Cortex of kidney (tissue), 1 donor: ENCODE measurements at regions not wholly inside any gene's neighbourhood (a gene's known extent, or its start where the extent isn't known, plus 50 kb on each side); places are given as distances from the start of the nearest gene placed in this dataset.
"Not testable (repeated sequence)": the region's sequence is repeated elsewhere in the genome, so short reads cannot be mapped to it uniquely, and the experiment has no call there.

ENCODE experiments used
- DNase-seq: peaks from one replicate; lab custom pipeline; 2025; lab: John Stamatoyannopoulos, UW

DNA sequence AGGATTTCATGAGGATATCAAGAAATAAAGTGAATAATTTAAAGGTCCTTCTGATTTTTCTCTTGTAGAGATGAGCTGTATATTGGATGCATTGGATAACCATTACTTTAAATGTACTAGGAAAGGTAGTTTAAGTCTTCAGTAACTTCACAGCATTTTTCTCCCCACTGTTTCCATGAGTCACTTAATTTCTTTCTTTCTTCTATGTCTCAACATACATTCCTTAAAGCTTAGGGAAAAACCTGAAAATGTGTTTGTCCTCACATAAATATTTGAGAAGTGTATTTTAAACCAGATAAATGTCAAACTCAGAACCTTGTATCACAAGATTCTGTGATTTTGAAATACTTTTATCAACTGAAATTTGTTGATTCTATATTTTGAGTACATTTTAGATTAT, 1970.2 kb upstream of the FLRT2 start:
- DNase-seq, result no peak

GRCh38 chr14:83561261-83561660, 1968.7 kb upstream of the FLRT2 start:
- DNase-seq, result no peak

- no peak for DNase-seq
Measured at GRCh38 chr14:83566567-83566966, 1963.4 kb upstream of the FLRT2 start.

GRCh38 chr14:83568141-83568540, 1961.8 kb upstream of the FLRT2 start:
- DNase-seq, result no peak

- DNase-seq, result no peak
Measured at GRCh38 chr14:83575301-83575700, 1954.6 kb upstream of the FLRT2 start.

DNA sequence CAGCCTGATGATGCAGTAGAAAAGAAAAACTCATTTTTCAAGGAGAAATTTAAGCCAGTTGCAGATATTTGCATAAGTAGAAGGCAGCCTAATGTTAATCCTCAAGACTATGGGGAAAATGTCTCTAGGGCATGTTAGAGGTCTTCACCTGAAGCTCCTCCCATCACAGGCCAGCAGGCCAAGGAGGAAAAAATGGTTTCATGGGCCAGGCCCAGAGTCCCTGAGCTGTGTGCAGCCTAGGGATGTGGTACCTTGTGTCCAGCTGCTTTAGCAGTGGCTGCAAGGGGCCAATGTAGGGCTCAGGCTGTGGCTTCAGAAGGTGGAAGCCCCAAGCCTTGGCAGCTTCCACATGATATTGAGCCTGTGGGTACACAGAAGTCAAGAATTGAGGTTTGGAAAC, 1946.7 kb upstream of the FLRT2 start:
- no peak for DNase-seq

DNA sequence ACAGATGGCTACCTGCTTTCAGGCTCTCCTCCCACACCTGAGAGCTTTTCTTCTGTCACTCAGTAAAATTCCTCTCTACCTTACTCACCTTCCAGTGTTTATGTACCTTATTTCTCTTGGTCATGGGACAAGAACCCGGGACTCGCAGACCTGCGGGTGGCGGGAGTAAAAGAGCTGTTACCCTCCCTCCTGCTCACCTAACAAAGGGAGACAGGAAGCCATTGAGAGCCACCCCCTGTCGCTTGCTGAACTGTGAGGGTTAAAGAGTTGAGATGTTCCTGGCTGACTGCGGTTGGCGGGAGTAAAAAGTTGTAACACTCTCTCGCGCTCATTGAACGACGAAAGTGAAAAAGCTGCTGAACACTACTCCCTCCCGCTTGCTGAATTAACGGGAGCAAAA, 1935.1 kb upstream of the FLRT2 start:
- DNase-seq, result no peak

GRCh38 chr14:83607682-83608081, 1922.3 kb upstream of the FLRT2 start:
- DNase-seq, result no peak

GRCh38 chr14:83611491-83611890, 1918.5 kb upstream of the FLRT2 start:
- DNase-seq, result no peak

- DNase-seq, result no peak
Measured at GRCh38 chr14:83611906-83612390, 1918.0 kb upstream of the FLRT2 start.

DNA sequence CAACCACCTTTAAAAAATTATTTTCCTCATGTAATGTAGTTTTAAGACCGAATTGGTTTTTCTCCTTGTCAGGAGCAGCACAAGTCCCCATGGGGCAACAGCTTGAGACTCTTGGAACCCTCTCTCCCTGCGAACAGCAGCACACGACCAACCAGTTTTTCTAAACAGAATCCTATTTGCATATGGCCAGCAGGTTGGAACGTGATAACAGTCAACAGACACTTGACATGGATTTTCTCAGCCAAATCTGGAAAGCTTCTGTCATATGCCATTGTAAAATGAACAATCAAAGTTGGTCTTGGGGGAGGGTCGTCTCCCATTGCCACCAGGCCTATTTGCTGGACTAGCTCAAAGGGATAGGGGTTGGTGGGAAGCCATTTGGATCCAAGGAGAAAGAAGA, 1915.0 kb upstream of the FLRT2 start:
- no peak for DNase-seq

- DNase-seq, result no peak
Measured at GRCh38 chr14:83624541-83624940, 1905.4 kb upstream of the FLRT2 start.

DNA sequence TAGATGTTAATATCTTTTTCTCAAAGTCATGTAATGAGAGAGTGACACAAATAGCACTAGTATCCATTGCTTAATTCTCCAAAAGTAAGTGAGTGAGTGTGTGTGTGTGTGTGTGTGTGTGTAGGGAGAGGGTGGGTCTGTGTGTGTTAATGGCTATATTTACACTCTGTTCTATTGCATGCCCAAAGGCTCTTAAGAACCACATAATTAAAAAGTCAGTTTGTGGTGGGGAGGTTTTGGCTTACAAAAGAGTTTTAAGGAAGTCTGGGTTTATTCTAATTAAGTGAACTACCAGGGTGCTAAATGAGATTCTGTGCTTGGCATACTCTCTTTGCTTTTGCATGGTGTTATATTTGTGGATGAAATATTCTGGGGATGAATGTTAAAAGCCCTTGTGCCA, 1897.6 kb upstream of the FLRT2 start:
- no peak for DNase-seq

DNA sequence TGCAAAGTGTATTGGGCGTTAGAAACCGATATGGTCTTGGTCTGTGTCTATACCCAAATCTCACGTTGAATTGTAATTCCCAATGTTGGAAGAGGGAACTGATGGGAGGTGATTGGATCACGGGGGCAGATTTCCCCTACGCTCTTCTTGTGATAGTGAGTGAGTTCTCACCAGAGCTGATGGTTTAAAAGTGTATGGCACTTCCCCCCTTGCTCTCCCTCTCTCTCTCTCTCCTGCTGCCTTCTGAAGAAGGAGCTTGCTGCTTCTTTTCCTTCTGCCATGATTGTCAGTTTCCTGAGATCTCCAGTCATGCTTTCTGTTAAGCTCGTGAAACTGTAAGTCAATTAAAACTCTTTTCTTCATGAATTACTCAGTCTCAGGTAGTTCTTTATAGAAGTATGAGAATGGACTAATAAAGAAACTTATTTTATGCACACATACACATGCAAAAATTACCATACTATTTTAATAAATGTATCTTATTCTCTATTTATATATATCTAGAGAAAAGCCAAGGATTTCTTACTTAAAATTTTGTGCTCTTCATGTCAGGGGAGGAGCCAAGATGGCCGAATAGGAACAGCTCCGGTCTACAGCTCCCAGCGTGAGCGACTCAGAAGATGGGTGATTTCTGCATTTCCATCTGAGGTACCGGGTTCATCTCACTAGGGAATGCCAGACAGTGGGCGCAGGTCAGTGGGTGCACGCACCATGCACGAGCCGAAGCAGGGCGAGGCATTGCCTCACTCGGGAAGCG, 1891.0 kb upstream of the FLRT2 start:
- no peak for DNase-seq

DNA sequence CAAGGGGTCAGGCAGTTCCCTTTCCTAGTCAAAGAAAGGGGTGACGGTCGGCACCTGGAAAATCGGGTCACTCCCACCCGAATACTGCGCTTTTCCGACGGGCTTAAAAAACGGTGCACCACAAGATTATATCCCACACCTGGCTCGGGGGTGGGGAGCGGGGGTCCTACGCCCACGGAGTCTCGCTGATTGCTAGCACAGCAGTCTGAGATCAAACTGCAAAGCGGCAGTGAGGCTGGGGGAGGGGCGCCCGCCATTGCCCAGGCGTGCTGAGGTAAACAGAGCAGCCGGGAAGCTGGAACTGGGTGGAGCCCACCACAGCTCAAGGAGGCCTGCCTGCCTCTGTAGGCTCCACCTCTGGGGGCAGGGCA, 1890.5 kb upstream of the FLRT2 start:
- DNase-seq, result not testable (repeated sequence)

DNA sequence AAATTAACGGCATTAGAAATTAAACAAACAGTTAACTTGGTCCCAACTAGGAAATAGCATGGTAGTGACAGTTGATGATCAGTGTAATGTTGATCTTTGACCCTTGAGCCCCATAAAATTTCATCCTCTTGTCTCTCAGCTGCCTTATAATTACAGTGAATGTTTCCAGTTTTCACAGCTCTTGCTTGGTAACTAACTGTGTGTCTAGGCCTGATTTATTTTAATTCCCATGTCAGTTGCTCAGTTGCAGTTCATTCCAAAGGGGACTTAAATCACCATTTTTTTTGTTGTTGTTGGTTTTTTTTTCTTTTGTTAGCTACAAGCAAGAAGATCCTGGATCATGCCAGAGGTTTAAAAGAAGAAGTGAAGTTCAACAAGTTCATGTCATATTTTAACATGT, 1883.7 kb upstream of the FLRT2 start:
- DNase-seq, result no peak

DNA sequence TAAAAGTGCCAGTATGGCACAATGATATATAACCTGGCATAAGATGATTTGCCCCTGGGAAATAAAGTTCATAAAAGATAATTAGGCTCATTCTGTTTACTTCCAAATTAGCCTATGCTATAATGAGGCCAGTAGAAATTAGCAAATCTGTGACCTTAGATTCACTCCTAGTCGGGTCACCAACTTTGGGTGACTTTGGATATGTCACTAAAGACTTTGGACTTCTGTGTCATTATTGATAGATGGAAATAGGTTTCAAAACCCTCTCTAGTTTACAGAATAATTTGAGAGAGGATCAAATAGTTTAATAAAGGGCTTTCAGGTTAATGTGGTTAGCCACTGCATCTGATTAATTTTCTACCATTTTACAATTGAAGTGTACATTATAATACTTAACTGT, 1869.3 kb upstream of the FLRT2 start:
- DNase-seq, result no peak

DNA sequence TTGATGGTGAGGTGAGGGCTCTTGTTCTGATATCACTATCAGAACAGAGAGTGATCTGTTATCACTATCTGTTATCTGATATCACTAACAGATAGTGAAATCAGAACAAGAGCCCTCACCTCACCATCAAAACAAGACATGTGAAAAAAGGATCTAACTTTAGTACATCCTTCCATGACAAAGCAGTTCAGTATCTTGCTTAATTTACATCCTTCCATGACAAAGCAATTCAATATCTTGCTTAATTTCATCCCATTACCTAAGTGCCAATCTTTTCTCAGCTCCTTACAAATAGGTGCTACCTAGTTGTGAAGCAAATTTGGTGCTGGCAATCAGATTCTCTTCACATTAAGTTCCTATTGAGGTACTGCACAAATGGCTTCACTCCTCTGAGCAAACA, 1865.6 kb upstream of the FLRT2 start:
- DNase-seq, result no peak

- DNase-seq, result no peak
Measured at GRCh38 chr14:83689265-83689664, 1840.7 kb upstream of the FLRT2 start.

DNA sequence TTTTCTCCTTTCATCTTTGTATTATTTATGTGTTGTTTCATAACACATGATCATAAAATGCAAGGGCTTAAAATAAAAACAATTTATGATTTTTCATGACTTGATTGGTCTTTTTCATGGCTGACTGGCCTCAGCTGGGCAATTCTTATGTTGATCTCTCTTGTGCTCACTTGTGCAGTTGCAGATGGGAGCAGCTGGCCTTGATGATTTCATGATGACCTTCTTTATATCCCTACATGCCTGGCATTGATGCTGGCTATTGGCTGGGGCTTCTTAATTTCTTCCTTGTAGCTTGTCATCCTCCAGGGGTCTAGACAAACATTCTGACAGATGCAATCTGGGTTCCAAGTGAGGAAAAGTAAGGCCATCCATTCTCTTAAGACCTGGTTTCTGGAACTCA, 1832.8 kb upstream of the FLRT2 start:
- DNase-seq, result no peak

GRCh38 chr14:83702619-83703018, 1827.3 kb upstream of the FLRT2 start:
- no peak for DNase-seq

GRCh38 chr14:83706231-83706954, 1823.6 kb upstream of the FLRT2 start:
- no peak for DNase-seq

DNA sequence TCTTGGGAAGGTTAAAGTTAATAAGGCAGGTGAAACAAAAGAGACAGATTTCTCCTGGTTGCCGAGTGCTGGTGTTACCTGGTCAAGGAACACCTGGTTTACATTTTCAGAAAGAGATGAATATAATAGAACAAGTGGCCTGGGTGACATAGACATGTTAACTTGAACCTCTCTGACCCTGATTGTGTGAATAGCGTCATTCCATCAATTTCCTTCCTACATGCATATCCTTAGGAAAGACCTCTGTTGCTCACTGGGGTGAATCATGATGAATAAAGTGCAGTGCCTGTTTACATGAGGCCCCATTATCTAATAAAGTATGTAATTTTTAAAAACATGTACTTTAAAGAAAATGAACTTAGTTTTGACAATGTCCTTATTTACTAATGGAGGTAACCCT, 1822.9 kb upstream of the FLRT2 start:
- no peak for DNase-seq

DNA sequence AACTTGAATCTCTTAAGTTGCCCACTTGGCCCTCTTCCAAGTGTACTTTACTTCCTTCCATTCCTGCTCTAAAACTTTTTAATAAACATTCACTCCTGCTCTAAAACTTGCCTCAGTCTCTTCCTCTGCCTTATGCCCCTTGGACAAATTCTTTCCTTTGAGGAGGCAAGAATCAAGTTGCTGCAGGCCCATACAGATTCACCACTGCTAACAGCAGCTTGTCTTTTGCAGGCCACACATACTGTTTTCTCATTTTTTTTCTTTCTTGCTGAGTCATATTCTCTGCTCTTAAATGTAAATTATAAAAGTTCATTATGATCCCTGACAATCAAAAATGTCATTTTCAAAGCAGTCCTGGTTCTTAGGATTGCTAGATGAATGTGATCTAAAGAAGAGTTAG, 1820.8 kb upstream of the FLRT2 start:
- no peak for DNase-seq
